ENCODE measurements at regions not wholly inside any gene's neighbourhood (a gene's known extent, or its start where the extent isn't known, plus 50 kb on each side); places are given as distances from the start of the nearest gene placed in this dataset.

DNA sequence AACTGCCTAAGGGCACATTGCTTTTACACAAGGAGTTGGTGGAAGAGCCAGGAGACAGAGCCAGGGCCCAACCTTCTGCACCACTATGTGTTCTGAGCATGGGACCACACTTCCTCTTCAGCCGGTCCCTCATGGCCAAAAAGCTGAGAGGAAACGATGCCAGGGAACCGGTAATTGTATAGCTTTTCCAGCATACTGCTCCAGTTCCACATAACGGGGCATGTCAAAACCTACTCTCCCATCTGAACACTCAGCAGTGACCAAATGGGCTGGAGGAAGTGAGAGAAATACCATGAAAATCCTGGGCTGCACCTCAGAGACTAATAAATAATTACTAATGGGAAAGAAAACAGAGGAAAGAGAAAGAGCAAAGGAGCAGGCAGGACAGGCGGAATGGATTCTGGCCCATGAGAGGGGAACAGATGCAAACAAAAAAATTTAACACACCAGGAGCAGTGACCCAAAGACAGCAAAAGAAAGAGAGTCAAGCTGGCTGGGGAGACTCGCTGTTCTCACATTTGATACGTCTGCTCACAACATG lies 52.0 kb upstream of the BMP2 start:
- H3K4me3 ChIP-seq (ENCODE audit: low read length) = no peak overlapping the region
- no peaks in the 10 kb centered on the region for H3K27me3 Mint-ChIP-seq

GRCh38 chr20:6714279-6714711 lies 53.2 kb upstream of the BMP2 start:
- Histone ChIP-seq H3K4me1 (ENCODE audit: insufficient read depth, low read length) (no peaks in the 10 kb centered on the region), H3K27ac (ENCODE audit: low read depth in 1 of 2, low read length in 2 of 2) (no peak overlapping the region), H3K27me3 (ENCODE audit: control insufficient read depth in 1 of 2, insufficient read depth in 2 of 2, low read length in 2 of 2) (no peaks in the 10 kb centered on the region), H3K9me3 (ENCODE audit: control insufficient read depth in 1 of 2, insufficient read depth in 1 of 2, low read length in 2 of 2) (peaks cover 0 to 4% of the 10 kb centered on the region in 2 experiments), H3K4me3 (ENCODE audit: low read length) (no peak overlapping the region), H3K36me3 (ENCODE audit: insufficient read depth, low read length) (no peaks in the 10 kb centered on the region)
- Mint-ChIP-seq H3K27ac (no peak overlapping the region), H3K4me3 (no peak overlapping the region), H3K4me1 (ENCODE audit: low read depth) (no peaks in the 10 kb centered on the region), H3K9me3 (no peaks in the 10 kb centered on the region), H3K36me3 (ENCODE audit: low read depth) (no peaks in the 10 kb centered on the region), H3K27me3 (no peaks in the 10 kb centered on the region)
- TF ChIP-seq, protein P1, sequence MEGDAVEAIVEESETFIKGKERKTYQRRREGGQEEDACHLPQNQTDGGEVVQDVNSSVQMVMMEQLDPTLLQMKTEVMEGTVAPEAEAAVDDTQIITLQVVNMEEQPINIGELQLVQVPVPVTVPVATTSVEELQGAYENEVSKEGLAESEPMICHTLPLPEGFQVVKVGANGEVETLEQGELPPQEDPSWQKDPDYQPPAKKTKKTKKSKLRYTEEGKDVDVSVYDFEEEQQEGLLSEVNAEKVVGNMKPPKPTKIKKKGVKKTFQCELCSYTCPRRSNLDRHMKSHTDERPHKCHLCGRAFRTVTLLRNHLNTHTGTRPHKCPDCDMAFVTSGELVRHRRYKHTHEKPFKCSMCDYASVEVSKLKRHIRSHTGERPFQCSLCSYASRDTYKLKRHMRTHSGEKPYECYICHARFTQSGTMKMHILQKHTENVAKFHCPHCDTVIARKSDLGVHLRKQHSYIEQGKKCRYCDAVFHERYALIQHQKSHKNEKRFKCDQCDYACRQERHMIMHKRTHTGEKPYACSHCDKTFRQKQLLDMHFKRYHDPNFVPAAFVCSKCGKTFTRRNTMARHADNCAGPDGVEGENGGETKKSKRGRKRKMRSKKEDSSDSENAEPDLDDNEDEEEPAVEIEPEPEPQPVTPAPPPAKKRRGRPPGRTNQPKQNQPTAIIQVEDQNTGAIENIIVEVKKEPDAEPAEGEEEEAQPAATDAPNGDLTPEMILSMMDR (IDR thresholded peaks at IDR 0.05) = no peak
- CTCF ChIA-PET = no interaction called here
- POLR2A ChIA-PET = no interaction called here
- intact Hi-C loops (cut with DNase I, micrococcal nuclease) = no loop called here
- no peak for ATAC-seq (ENCODE audit: poor library complexity)
- DNase-seq = no peak

More for the DNA sequence above, 52.0 kb upstream of the BMP2 start:
- Mint-ChIP-seq H3K27ac (no peak overlapping the region), H3K4me1 (ENCODE audit: low read depth) (no peaks in the 10 kb centered on the region), H3K9me3 (no peaks in the 10 kb centered on the region), H3K36me3 (ENCODE audit: low read depth) (no peaks in the 10 kb centered on the region), H3K4me3 (no peak overlapping the region)
- POLR2A ChIA-PET = no interaction called here
- Histone ChIP-seq H3K27ac (ENCODE audit: low read depth in 1 of 2, low read length in 2 of 2) (no peak overlapping the region), H3K9me3 (ENCODE audit: control insufficient read depth in 1 of 2, insufficient read depth in 1 of 2, low read length in 2 of 2) (peaks cover 0 to 4% of the 10 kb centered on the region in 2 experiments), H3K36me3 (ENCODE audit: insufficient read depth, low read length) (no peaks in the 10 kb centered on the region), H3K27me3 (ENCODE audit: control insufficient read depth in 1 of 2, insufficient read depth in 2 of 2, low read length in 2 of 2) (no peaks in the 10 kb centered on the region), H3K4me1 (ENCODE audit: insufficient read depth, low read length) (no peaks in the 10 kb centered on the region)
- intact Hi-C loops (cut with DNase I, micrococcal nuclease) = no loop called here
- ATAC-seq (ENCODE audit: poor library complexity) (no peak), DNase-seq (no peak)
- TF ChIP-seq, protein P1 (IDR thresholded peaks at IDR 0.05) = no peak
- CTCF ChIA-PET = no interaction called here

GRCh38 chr20:6711951-6712649 lies 55.4 kb upstream of the BMP2 start:
- no peaks in the 10 kb centered on the region for H3K4me1 ChIP-seq (ENCODE audit: insufficient read depth, low read length)
- H3K27ac Mint-ChIP-seq = no peak overlapping the region
- POLR2A ChIA-PET = no interaction called here
- DNase-seq = no peak
- no peaks in the 10 kb centered on the region for H3K27me3 ChIP-seq (ENCODE audit: control insufficient read depth in 1 of 2, insufficient read depth in 2 of 2, low read length in 2 of 2)
- no peak overlapping the region for H3K27ac ChIP-seq (ENCODE audit: low read depth in 1 of 2, low read length in 2 of 2)
- H3K36me3 Mint-ChIP-seq (ENCODE audit: low read depth) = no peaks in the 10 kb centered on the region
- CTCF ChIA-PET = no interaction called here
- H3K4me3 ChIP-seq (ENCODE audit: low read length) = no peak overlapping the region
- TF ChIP-seq, protein P1 (IDR thresholded peaks at IDR 0.05) = no peak
- H3K9me3 Mint-ChIP-seq = no peaks in the 10 kb centered on the region
- H3K4me1 Mint-ChIP-seq (ENCODE audit: low read depth) = no peaks in the 10 kb centered on the region
- ATAC-seq (ENCODE audit: poor library complexity) = no peak
- no peaks in the 10 kb centered on the region for H3K27me3 Mint-ChIP-seq
- intact Hi-C loops (cut with DNase I, micrococcal nuclease) = no loop called here
- no peak overlapping the region for H3K4me3 Mint-ChIP-seq
- peaks cover 0 to 3% of the 10 kb centered on the region in 2 experiments for H3K9me3 ChIP-seq (ENCODE audit: control insufficient read depth in 1 of 2, insufficient read depth in 1 of 2, low read length in 2 of 2)
- H3K36me3 ChIP-seq (ENCODE audit: insufficient read depth, low read length) = no peaks in the 10 kb centered on the region
